HepG2 (cell line): ENCODE measurements at regions not wholly inside any gene's neighbourhood (a gene's known extent, or its start where the extent isn't known, plus 50 kb on each side); places are given as distances from the start of the nearest gene placed in this dataset.

Source experiments
- ATAC-seq: fragments of 200-7000 bp; cut with Tn5 transposase; 3 replicates; pipeline ENCODE4 v1.9.1; 2020; ENCODE audit warnings: mild to moderate bottlenecking, moderate library complexity
- BruUV-seq: library from RNA; stranded (reverse); fragments of 400-500 nt; replicated peaks from 2 replicates; lab custom pipeline; 2021; lab: Mats Ljungman, UMichigan
- CTCF ChIA-PET: fragments of 300-600 bp; formaldehyde crosslinking; extraction: SDS; loops from one replicate; lab custom pipeline; 2021; ENCODE audit warnings: low total read pairs, inconsistent platforms, low intra/inter-chr PET ratio; lab: Yijun Ruan, JAX
- POLR2A ChIA-PET: fragments of 350-600 bp; sonication (Branson Sonifier 250); formaldehyde crosslinking; loops from one replicate; lab custom pipeline; 2020; ENCODE audit warnings: antibody characterized with exemption, inconsistent platforms; lab: Yijun Ruan, JAX
- DNase-seq: peaks from one replicate; pipeline ENCODE4 v3.0.0-alpha.2; 2015; ENCODE audit warnings: low spot score
- FAIRE-seq: peaks from 3 replicates; lab custom pipeline; 2011; peaks lifted over from hg19 to GRCh38; lab: Jason Lieb, UNC
- H2AFZ ChIP-seq: one replicate; pipeline ENCODE4 v1.6.1; 2011; ENCODE audit warnings: low read length, inconsistent platforms
- H3K27ac ChIP-seq: fragments of 300-600 bp; 3 replicates; pipeline ENCODE4 v1.8.0; 2011; ENCODE audit warnings: mixed run types, mild to moderate bottlenecking, mixed read lengths, low read length, inconsistent platforms; ENCODE audit not compliant: insufficient read depth; ENCODE audit errors: extremely low read length
- H3K27me3 ChIP-seq, 2 experiments: fragments of 200-600 bp in 1 of 2; 2 replicates in 1 of 2; 3 replicates in 1 of 2; pipeline versions ENCODE4 v1.6.0 to v1.8.0; 2011; ENCODE audit warnings: low read length in 2 of 2, mild to moderate bottlenecking in 2 of 2, moderate library complexity in 2 of 2, inconsistent platforms in 1 of 2; ENCODE audit not compliant: insufficient read depth in 2 of 2, control insufficient read depth in 1 of 2
- H3K36me3 ChIP-seq, 2 experiments: fragments of 200-600 bp in 1 of 2; replicated peaks in 1 of 2; 2 replicates in 1 of 2; 3 replicates in 1 of 2; pipeline versions ENCODE4 v1.5.1 to v1.8.0; 2011; ENCODE audit warnings: low read length in 2 of 2, inconsistent platforms in 1 of 2; ENCODE audit not compliant: insufficient read depth in 2 of 2, control insufficient read depth in 1 of 2
- H3K4me1 ChIP-seq: 2 replicates; pipeline ENCODE4 v1.5.1; 2012; ENCODE audit warnings: low read length, inconsistent platforms; ENCODE audit not compliant: insufficient read depth
- H3K4me2 ChIP-seq: 2 replicates; pipeline ENCODE4 v1.6.0; 2011; ENCODE audit warnings: low read depth, low read length, inconsistent platforms
- H3K4me3 ChIP-seq, 3 experiments: fragments of 200-600 bp in 1 of 3; sonication (generic), shearing (Covaris generic) in 1 of 3; replicated peaks in 1 of 3; 2 replicates each; pipeline ENCODE4 v1.5.1; 2011 to 2016; ENCODE audit warnings: low read length in 3 of 3, inconsistent platforms in 2 of 3, low read depth in 2 of 3, mild to moderate bottlenecking in 2 of 3, control low read depth in 1 of 3, mixed read lengths in 1 of 3; ENCODE audit not compliant: insufficient read depth in 1 of 3
- H3K79me2 ChIP-seq: one replicate; pipeline ENCODE4 v1.6.1; 2011; ENCODE audit warnings: low read length, inconsistent platforms; ENCODE audit not compliant: insufficient read depth
- H3K9ac ChIP-seq: 2 replicates; pipeline ENCODE4 v1.6.0; 2011; ENCODE audit warnings: mild to moderate bottlenecking, low read depth, low read length, inconsistent platforms; ENCODE audit not compliant: insufficient read depth
- H3K9me3 ChIP-seq: 2 replicates; pipeline ENCODE4 v1.5.1; 2012; ENCODE audit warnings: mild to moderate bottlenecking, low read length
- H4K20me1 ChIP-seq: 2 replicates; pipeline ENCODE4 v1.6.0; 2011; ENCODE audit warnings: inconsistent platforms, mild to moderate bottlenecking, low read length, moderate library complexity; ENCODE audit not compliant: insufficient read depth
- BORCS8-MEF2B ChIP-seq: sonication (generic); formaldehyde crosslinking; IDR thresholded peaks from 2 replicates; pipeline ENCODE4 v1.8.0; 2022; ENCODE audit warnings: mild to moderate bottlenecking, missing genetic modification reagents
- GRHL1 ChIP-seq: sonication (generic); formaldehyde crosslinking; conservative IDR thresholded peaks from 2 replicates; pipeline ENCODE4 v1.8.0; 2022; ENCODE audit warnings: missing genetic modification reagents
- HOXA5 ChIP-seq: sonication (generic); formaldehyde crosslinking; IDR thresholded peaks from 2 replicates; pipeline ENCODE4 v1.4.0; 2020; ENCODE audit warnings: missing genetic modification reagents
- ISX ChIP-seq: sonication (generic); formaldehyde crosslinking; conservative IDR thresholded peaks from 2 replicates; pipeline ENCODE4 v1.5.0; 2020; ENCODE audit warnings: missing genetic modification reagents
- KDM1A ChIP-seq: IDR thresholded peaks from 2 replicates; pipeline ENCODE4 v1.6.1; 2016; ENCODE audit warnings: missing compliant biosample characterization
- KDM4B ChIP-seq: sonication (generic); formaldehyde crosslinking; IDR thresholded peaks from 2 replicates; pipeline ENCODE4 v1.4.0; 2020; ENCODE audit warnings: missing genetic modification reagents
- MYC ChIP-seq: sonication (generic); formaldehyde crosslinking; IDR thresholded peaks from 2 replicates; pipeline ENCODE4 v1.9.0; 2021; ENCODE audit warnings: missing genetic modification reagents, borderline replicate concordance
- PATZ1 ChIP-seq: sonication (generic); formaldehyde crosslinking; IDR thresholded peaks from 2 replicates; pipeline ENCODE4 v1.4.0; 2020; ENCODE audit warnings: missing genetic modification reagents
- RBM22 ChIP-seq: fragments of 200-400 bp; formaldehyde crosslinking; optimal IDR thresholded peaks from 2 replicates; pipeline ENCODE3; 2017; ENCODE audit warnings: mild to moderate bottlenecking, low read length, moderate library complexity
- SAP130 ChIP-seq: IDR thresholded peaks from 2 replicates; pipeline ENCODE4 v1.6.1; 2016; ENCODE audit warnings: low read depth
- SMARCE1 ChIP-seq: fragments of 450-650 bp; IDR thresholded peaks from 2 replicates; pipeline ENCODE4 v1.6.1; 2017; ENCODE audit warnings: borderline replicate concordance
- TAF15 ChIP-seq: fragments of 200-400 bp; formaldehyde crosslinking; IDR thresholded peaks from one replicate; pipeline ENCODE4 v1.6.1; 2018; ENCODE audit warnings: mild to moderate bottlenecking, low read depth, low read length; ENCODE audit not compliant: poor library complexity, severe bottlenecking
- YEATS2 ChIP-seq: sonication (generic); formaldehyde crosslinking; IDR thresholded peaks from 2 replicates; pipeline ENCODE4 v1.4.0; 2020; ENCODE audit warnings: missing genetic modification reagents, borderline replicate concordance
- ZNF121 ChIP-seq: sonication (generic); formaldehyde crosslinking; IDR thresholded peaks from 2 replicates; pipeline ENCODE4 v1.5.0; 2020; ENCODE audit warnings: mild to moderate bottlenecking, missing genetic modification reagents
- ZNF160 ChIP-seq: sonication (generic); formaldehyde crosslinking; IDR thresholded peaks from 2 replicates; pipeline ENCODE4 v1.8.0; 2022; ENCODE audit warnings: mild to moderate bottlenecking, inconsistent platforms, missing genetic modification reagents
- ZNF326 ChIP-seq: sonication (generic); formaldehyde crosslinking; IDR thresholded peaks from 2 replicates; pipeline ENCODE4 v1.4.0; 2020; ENCODE audit warnings: missing genetic modification reagents, borderline replicate concordance
- ZNF619 ChIP-seq: sonication (generic); formaldehyde crosslinking; IDR thresholded peaks from 2 replicates; pipeline ENCODE4 v1.4.0; 2020; ENCODE audit warnings: mild to moderate bottlenecking, missing genetic modification reagents
- ZNF713 ChIP-seq: sonication (generic); formaldehyde crosslinking; IDR thresholded peaks from 2 replicates; pipeline ENCODE4 v1.4.0; 2020; ENCODE audit warnings: mild to moderate bottlenecking, missing genetic modification reagents
- ZNF740 ChIP-seq: sonication (generic); formaldehyde crosslinking; IDR thresholded peaks from 2 replicates; pipeline ENCODE4 v1.4.0; 2020; ENCODE audit warnings: missing genetic modification reagents
- ZNF772 ChIP-seq: sonication (generic); formaldehyde crosslinking; IDR thresholded peaks from 2 replicates; pipeline ENCODE4 v1.5.0; 2020; ENCODE audit warnings: mild to moderate bottlenecking, missing genetic modification reagents
- WGBS: methylation state at CpG from one replicate; pipeline ENCODE4 v1.1.6; 2017; ENCODE audit warnings: low lambda C conversion rate; 5-methylcytosine and 5-hydroxymethylcytosine counted together
- in situ Hi-C: cut with HindIII; loops from 2 replicates; pipeline ENCODE4 v1.10.0; 2017; ENCODE audit warnings: low pct_unique_long_range_greater_than_20kb; ENCODE audit not compliant: extremely low pct_ligation_motif_present
- intact Hi-C: fragments of 100-400 bp; cut with micrococcal nuclease; formaldehyde crosslinking; loops from one replicate; pipeline ENCODE4 v1.10.0; 2022; ENCODE audit not compliant: unreplicated experiment

- CTCF ChIA-PET = no interaction called here
- H3K36me3 ChIP-seq = no peaks in the 10 kb centered on the region
- TF ChIP-seq SAP130 (CRISPR knock-in tag) = no peak
- no peak for TF ChIP-seq ZNF772 (CRISPR knock-in tag)
- TF ChIP-seq KDM4B = no peak
- no peak for TF ChIP-seq ZNF121
- no peak for TF ChIP-seq RBM22
- no peak for TF ChIP-seq PATZ1 (CRISPR knock-in tag)
- no peak for TF ChIP-seq GRHL1 (CRISPR knock-in tag)
- no peak for TF ChIP-seq ZNF740 (CRISPR knock-in tag)
- no peak for TF ChIP-seq ZNF326
- no peak for TF ChIP-seq ZNF619 (CRISPR knock-in tag)
- no peak for TF ChIP-seq MYC (CRISPR knock-in tag)
- no peak for TF ChIP-seq ZNF160 (CRISPR knock-in tag)
- TF ChIP-seq TAF15 = no peak
- no peak for TF ChIP-seq BORCS8-MEF2B
- no peak for TF ChIP-seq ZNF713 (CRISPR knock-in tag)
- no peak for TF ChIP-seq YEATS2 (CRISPR knock-in tag)
- no peak for TF ChIP-seq HOXA5 (CRISPR knock-in tag)
- no peak for TF ChIP-seq ISX
- no peak for TF ChIP-seq SMARCE1
- no peak for TF ChIP-seq KDM1A (CRISPR knock-in tag)
- TF ChIP-seq, all 625 proteins: peak for 0
- Histone ChIP-seq H3K4me2 (no peak overlapping the region), H4K20me1 (no peaks in the 10 kb centered on the region), H3K4me1 (no peaks in the 10 kb centered on the region), H3K27ac (no peak overlapping the region), H3K27me3 (peaks cover 1 to 47% of the 10 kb centered on the region in 2 experiments; a peak in 4 of 5 replicates), H3K9me3 (no peaks in the 10 kb centered on the region), H2AFZ (no peak overlapping the region), H3K79me2 (no peaks in the 10 kb centered on the region), H3K9ac (no peak overlapping the region), H3K4me3 (no peak overlapping the region)
- FAIRE-seq (no peak), DNase-seq (no peak), ATAC-seq (no peak)
- in situ Hi-C loops (loop anchor here (5.0 to 10.0 kb wide), 2 partner anchors 147 to 319 kb away; no protein-coding TSS in a partner anchor), intact Hi-C loops (no loop called here)
- 8% methylated on average over 5 of the region's 9 CpGs for WGBS
- no TSS peak for BruUV-seq
- POLR2A ChIA-PET = no interaction called here
These were observed 89.6 kb upstream of the LANCL2 start for GRCh38 chr7:55275291-55276200.
